Right lobe of liver (tissue), 6 donors: ENCODE measurements at regions not wholly inside any gene's neighbourhood (a gene's known extent, or its start where the extent isn't known, plus 50 kb on each side); places are given as distances from the start of the nearest gene placed in this dataset.
"Not testable (repeated sequence)": the region's sequence is repeated elsewhere in the genome, so short reads cannot be mapped to it uniquely, and the experiment has no call there.

Source experiments
- ATAC-seq, 4 donors: fragments of 200-7000 bp; cut with Tn5 transposase; one replicate each; pipeline ENCODE4 v1.9.1; 2020; ENCODE audit warnings: mild to moderate bottlenecking in 4 of 4, moderate library complexity in 4 of 4
- DNase-seq, 3 donors: peaks; one replicate each; pipeline ENCODE4 v3.0.0-alpha.2; 2020
- H3K27ac ChIP-seq, 3 donors: fragments of 200-600 bp; one replicate each; pipeline ENCODE4 v1.8.0; 2022
- H3K27me3 ChIP-seq, 2 donors: fragments of 200-600 bp; one replicate each; pipeline ENCODE4 v1.8.0; 2022
- H3K36me3 ChIP-seq, 4 donors: fragments of 200-600 bp; sonication (generic) in 1 of 4; one replicate each; pipeline versions ENCODE4 v1.5.1 to v1.8.0; 2017 to 2022; ENCODE audit warnings: control low read depth in 1 of 4
- H3K4me1 ChIP-seq, 4 donors: fragments of 200-600 bp; sonication (generic) in 1 of 4; one replicate each; pipeline versions ENCODE4 v1.5.1 to v1.8.0; 2017 to 2022; ENCODE audit warnings: control low read depth in 1 of 4
- H3K4me3 ChIP-seq, 3 donors: fragments of 200-600 bp; one replicate each; pipeline ENCODE4 v1.8.0; 2022
- H3K9me3 ChIP-seq, 4 donors: fragments of 200-600 bp; sonication (generic) in 1 of 4; one replicate each; pipeline versions ENCODE4 v1.5.1 to v1.8.0; 2017 to 2022; ENCODE audit warnings: control low read depth in 1 of 4
- CTCF ChIP-seq, 4 donors: fragments of 200-600 bp in 3 of 4; fragments of 450-650 bp in 1 of 4; IDR thresholded peaks; one replicate each; pipeline versions ENCODE4 v1.5.1 to v1.8.0; 2016 to 2022; ENCODE audit warnings: antibody characterized with exemption in 4 of 4, mild to moderate bottlenecking in 2 of 4
- POLR2A ChIP-seq: fragments of 450-650 bp; IDR thresholded peaks from one replicate; pipeline ENCODE4 v1.6.1; 2017; ENCODE audit warnings: antibody characterized with exemption, mild to moderate bottlenecking
- WGBS: methylation state at CpG from one replicate; pipeline ENCODE4 v1.1.6; 2018; ENCODE audit warnings: low coverage, low lambda C conversion rate; ENCODE audit not compliant: insufficient coverage; ENCODE audit errors: missing lambda C conversion rate; 5-methylcytosine and 5-hydroxymethylcytosine counted together
- intact Hi-C, 2 donors: fragments of 100-400 bp; cut with DNase I; formaldehyde crosslinking; loops; one replicate each; pipeline versions ENCODE4 v1.11.2 to v1.14.1; 2022
- donor health status: DM: no; HTN: yes; CAD: no.
- donor health status: DM: no; HTN: no; CAD: no.
- donor health status: DM: no; HTN: no; CAD: no.
- donor health status: DM: no; HTN: yes; CAD: no.
- donor health status: DM: no; HTN: yes; CAD: no.

GRCh38 chr1:37363535-37363934 lies 110.8 kb upstream of the ZC3H12A start:
- Histone ChIP-seq H3K27me3 (no peaks in the 10 kb centered on the region), H3K36me3 (no peaks in the 10 kb centered on the region), H3K9me3 (no peaks in the 10 kb centered on the region), H3K27ac (no peak overlapping the region), H3K4me3 (no peak overlapping the region), H3K4me1 (no peaks in the 10 kb centered on the region)
- ATAC-seq (no peak), DNase-seq (no peak)
- intact Hi-C loops, result no loop called here
- TF ChIP-seq CTCF (IDR thresholded peaks at IDR 0.05), result no peak
- TF ChIP-seq POLR2A, result no peak
- 53% methylated on average over 4 of the region's 4 CpGs for WGBS

- no CpG with 5 or more reads among the region's 3 CpGs for WGBS
- ATAC-seq, H3K9me3 ChIP-seq, H3K36me3 ChIP-seq, intact Hi-C loops, H3K4me1 ChIP-seq, DNase-seq, H3K4me3 ChIP-seq, H3K27me3 ChIP-seq, H3K27ac ChIP-seq: not testable (repeated sequence)
Measured at GRCh38 chr1:37368665-37369315, 105.6 kb upstream of the ZC3H12A start.

- DNase-seq (no peak), ATAC-seq (no peak)
- Histone ChIP-seq H3K27ac (no peak overlapping the region), H3K4me1 (no peaks in the 10 kb centered on the region), H3K9me3 (no peaks in the 10 kb centered on the region), H3K4me3 (no peak overlapping the region), H3K36me3 (no peaks in the 10 kb centered on the region), H3K27me3 (no peaks in the 10 kb centered on the region)
- WGBS, result 27% methylated on average over 2 of the region's 2 CpGs
- no peak for TF ChIP-seq CTCF (IDR thresholded peaks at IDR 0.05)
- TF ChIP-seq POLR2A, result no peak
- intact Hi-C loops, result no loop called here
Measured at GRCh38 chr1:37372302-37372701, 102.1 kb upstream of the ZC3H12A start.

- Histone ChIP-seq H3K4me3 (no peak overlapping the region), H3K9me3 (no peaks in the 10 kb centered on the region), H3K36me3 (no peaks in the 10 kb centered on the region), H3K4me1 (no peaks in the 10 kb centered on the region), H3K27ac (no peak overlapping the region), H3K27me3 (no peaks in the 10 kb centered on the region)
- TF ChIP-seq CTCF (IDR thresholded peaks at IDR 0.05) (no peak), POLR2A (no peak)
- intact Hi-C loops, result no loop called here
- DNase-seq (no peak), ATAC-seq (no peak)
- 62% methylated on average over 11 of the region's 13 CpGs for WGBS
Measured at GRCh38 chr1:37372711-37373110, 101.7 kb upstream of the ZC3H12A start.

- H3K27ac ChIP-seq, result no peak overlapping the region
Measured at GRCh38 chr1:37373413-37373812, 101.0 kb upstream of the ZC3H12A start.

GRCh38 chr1:37380546-37380945 lies 93.8 kb upstream of the ZC3H12A start:
- DNase-seq, H3K27me3 ChIP-seq, ATAC-seq, H3K4me3 ChIP-seq, H3K27ac ChIP-seq, intact Hi-C loops, H3K36me3 ChIP-seq, H3K9me3 ChIP-seq, H3K4me1 ChIP-seq: not testable (repeated sequence)
- WGBS, result 13% methylated on average over 3 of the region's 9 CpGs

More at GRCh38 chr1:37373413-37373812, 101.0 kb upstream of the ZC3H12A start:
- ATAC-seq, result no peak
- DNase-seq, result no peak
- Histone ChIP-seq H3K27me3 (no peaks in the 10 kb centered on the region), H3K36me3 (no peaks in the 10 kb centered on the region), H3K9me3 (no peaks in the 10 kb centered on the region), H3K4me3 (no peak overlapping the region), H3K4me1 (no peaks in the 10 kb centered on the region)
- 50% methylated on average over 3 of the region's 3 CpGs for WGBS
- TF ChIP-seq CTCF (IDR thresholded peaks at IDR 0.05) (no peak), POLR2A (no peak)
- intact Hi-C loops, result no loop called here
